Gastrocnemius medialis (tissue), 4 donors: ENCODE measurements at regions not wholly inside any gene's neighbourhood (a gene's known extent, or its start where the extent isn't known, plus 50 kb on each side); places are given as distances from the start of the nearest gene placed in this dataset.

Experiments
- ATAC-seq, 2 donors: fragments of 150-250 bp; one replicate each; pipeline ENCODE4 v1.9.1; 2016
- DNase-seq, 2 donors: peaks; one replicate each; pipeline ENCODE4 v3.0.0-alpha.2; 2019
- H3K27ac ChIP-seq, 4 donors: fragments of 200-600 bp; sonication (generic); 1 replicate in 1 of 4; 2 replicates in 3 of 4; pipeline ENCODE4 v1.5.1; 2016 to 2018; ENCODE audit warnings: mild to moderate bottlenecking in 2 of 4, moderate library complexity in 1 of 4
- H3K27me3 ChIP-seq, 3 donors: fragments of 200-600 bp; sonication (generic) in 2 of 3; 1 replicate in 1 of 3; 2 replicates in 2 of 3; pipeline versions ENCODE4 v1.5.1 to v1.6.0; 2016 to 2019; ENCODE audit warnings: mild to moderate bottlenecking in 1 of 3, moderate library complexity in 1 of 3
- H3K36me3 ChIP-seq, 2 donors: fragments of 200-600 bp; sonication (generic) in 1 of 2; one replicate each; pipeline ENCODE4 v1.5.1; 2017 to 2018
- H3K4me1 ChIP-seq, 2 donors: fragments of 200-600 bp; sonication (generic) in 1 of 2; one replicate each; pipeline ENCODE4 v1.5.1; 2016 to 2017; ENCODE audit warnings: mild to moderate bottlenecking in 2 of 2
- H3K4me3 ChIP-seq, 4 donors: fragments of 200-600 bp; sonication (generic) in 3 of 4; 1 replicate in 1 of 4; 2 replicates in 3 of 4; pipeline ENCODE4 v1.5.1; 2016 to 2019; ENCODE audit warnings: mild to moderate bottlenecking in 2 of 4
- H3K9me3 ChIP-seq, 3 donors: fragments of 200-600 bp; sonication (generic) in 2 of 3; 1 replicate in 1 of 3; 2 replicates in 2 of 3; pipeline ENCODE4 v1.5.1; 2016 to 2019
- POLR2A ChIP-seq, 2 donors: fragments of 450-650 bp; IDR thresholded peaks; one replicate each; pipeline ENCODE4 v1.6.1; 2017; ENCODE audit warnings: antibody characterized with exemption in 2 of 2, mild to moderate bottlenecking in 2 of 2, moderate library complexity in 2 of 2
- in situ Hi-C, 4 donors: fragments of 200-750 bp; cut with MboI; loops; one replicate each; pipeline versions ENCODE4 v1.15.0 to v1.8.0; 2017; ENCODE audit warnings: low sequenced_read_pairs in 4 of 4
- intact Hi-C: fragments of 100-400 bp; cut with DNase I; formaldehyde crosslinking; loops from one replicate; pipeline ENCODE4 v1.15.1; 2023; ENCODE audit warnings: low total_unique reads
- TF ChIP-seq, protein P1 (sequence below), 5 experiments: fragments of 450-650 bp in 3 of 5; fragments of 200-600 bp in 2 of 5; sonication (generic) in 2 of 5; IDR thresholded peaks in 4 of 5; conservative IDR thresholded peaks in 1 of 5; 1 replicate in 4 of 5; 2 replicates in 1 of 5; pipeline ENCODE4 v1.5.1; 2016 to 2019; ENCODE audit warnings: antibody characterized with exemption in 5 of 5, mild to moderate bottlenecking in 3 of 5, moderate library complexity in 3 of 5

DNA sequence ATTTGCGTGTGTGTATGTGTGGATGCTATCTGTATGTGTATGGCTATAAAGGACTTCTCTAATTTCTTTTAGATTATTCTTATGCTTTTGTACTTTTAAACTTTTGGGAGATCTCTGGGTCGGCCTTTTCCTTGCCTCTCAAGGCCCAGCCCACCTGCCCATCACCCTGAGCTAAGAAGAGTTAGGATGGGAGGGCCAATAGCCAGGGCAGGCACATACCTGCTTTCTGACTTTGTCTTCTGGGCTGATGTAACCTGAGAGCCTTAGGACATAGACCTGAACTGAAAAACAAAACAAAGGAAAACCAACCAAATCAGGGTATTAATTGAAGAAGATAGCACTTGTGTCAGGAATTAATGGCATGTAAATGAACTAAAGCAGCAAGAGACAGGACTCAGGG lies 100.2 kb downstream of the IRX1 start:
- Histone ChIP-seq H3K4me1 (no peaks in the 10 kb centered on the region), H3K9me3 (no peaks in the 10 kb centered on the region), H3K27me3 (no peaks in the 10 kb centered on the region), H3K27ac (no peak overlapping the region), H3K4me3 (no peak overlapping the region), H3K36me3 (no peaks in the 10 kb centered on the region)
- intact Hi-C loops (no loop called here), in situ Hi-C loops (no loop called here)
- TF ChIP-seq, protein P1, sequence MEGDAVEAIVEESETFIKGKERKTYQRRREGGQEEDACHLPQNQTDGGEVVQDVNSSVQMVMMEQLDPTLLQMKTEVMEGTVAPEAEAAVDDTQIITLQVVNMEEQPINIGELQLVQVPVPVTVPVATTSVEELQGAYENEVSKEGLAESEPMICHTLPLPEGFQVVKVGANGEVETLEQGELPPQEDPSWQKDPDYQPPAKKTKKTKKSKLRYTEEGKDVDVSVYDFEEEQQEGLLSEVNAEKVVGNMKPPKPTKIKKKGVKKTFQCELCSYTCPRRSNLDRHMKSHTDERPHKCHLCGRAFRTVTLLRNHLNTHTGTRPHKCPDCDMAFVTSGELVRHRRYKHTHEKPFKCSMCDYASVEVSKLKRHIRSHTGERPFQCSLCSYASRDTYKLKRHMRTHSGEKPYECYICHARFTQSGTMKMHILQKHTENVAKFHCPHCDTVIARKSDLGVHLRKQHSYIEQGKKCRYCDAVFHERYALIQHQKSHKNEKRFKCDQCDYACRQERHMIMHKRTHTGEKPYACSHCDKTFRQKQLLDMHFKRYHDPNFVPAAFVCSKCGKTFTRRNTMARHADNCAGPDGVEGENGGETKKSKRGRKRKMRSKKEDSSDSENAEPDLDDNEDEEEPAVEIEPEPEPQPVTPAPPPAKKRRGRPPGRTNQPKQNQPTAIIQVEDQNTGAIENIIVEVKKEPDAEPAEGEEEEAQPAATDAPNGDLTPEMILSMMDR (IDR thresholded peaks at IDR 0.05 in 4 of 5, conservative IDR thresholded peaks at IDR 0.05 in 1 of 5), result no peak
- no peak for TF ChIP-seq POLR2A (IDR thresholded peaks at IDR 0.05)
- DNase-seq (no peak), ATAC-seq (no peak)

DNA sequence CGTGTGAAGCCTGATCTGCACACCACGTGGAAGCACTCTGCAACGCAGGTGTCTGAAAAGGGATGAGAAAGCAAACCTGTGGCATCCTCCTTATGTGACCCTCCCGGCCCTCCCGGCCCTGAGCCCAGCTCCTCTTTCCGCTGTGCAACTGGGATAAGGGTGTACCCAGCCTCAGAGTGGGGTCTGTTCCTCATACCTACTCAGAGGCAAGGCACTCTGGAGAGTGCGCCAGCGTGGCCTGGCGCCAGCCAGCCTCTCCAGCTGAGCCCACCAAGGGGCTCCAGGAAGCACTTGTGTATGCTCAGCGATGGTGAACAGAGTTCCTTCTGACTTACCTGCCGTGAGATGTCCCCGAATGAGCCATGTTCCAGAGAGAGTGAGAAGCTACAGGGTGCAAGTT lies 102.8 kb downstream of the IRX1 start:
- no peak for DNase-seq
- in situ Hi-C loops (no loop called here), intact Hi-C loops (no loop called here)
- no peaks in the 10 kb centered on the region for H3K9me3 ChIP-seq
- H3K4me1 ChIP-seq, result no peaks in the 10 kb centered on the region
- TF ChIP-seq, protein P1 (IDR thresholded peaks at IDR 0.05 in 4 of 5, conservative IDR thresholded peaks at IDR 0.05 in 1 of 5), result no peak
- no peak for TF ChIP-seq POLR2A (IDR thresholded peaks at IDR 0.05)
- no peak overlapping the region for H3K4me3 ChIP-seq
- no peak for ATAC-seq
- no peaks in the 10 kb centered on the region for H3K27me3 ChIP-seq
- H3K27ac ChIP-seq, result no peak overlapping the region
- no peaks in the 10 kb centered on the region for H3K36me3 ChIP-seq

DNA sequence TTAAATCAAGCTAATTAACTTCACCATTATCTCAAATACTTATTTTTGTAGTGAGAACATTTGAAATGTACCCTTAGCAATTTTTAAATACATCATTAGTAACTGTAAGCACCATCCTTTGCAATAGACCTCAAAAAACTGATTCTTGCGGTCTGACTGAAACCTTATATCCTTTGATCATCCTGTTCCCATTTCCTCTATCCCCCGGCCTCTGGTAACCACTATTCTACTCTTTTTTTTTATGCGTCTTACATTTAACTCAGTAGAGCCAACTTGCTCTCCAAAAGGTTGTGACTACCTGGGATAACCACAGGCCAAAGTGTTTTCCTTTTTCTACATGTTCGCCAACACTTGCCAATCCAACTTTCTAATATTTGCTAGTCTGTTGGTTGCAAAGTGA lies 106.1 kb downstream of the IRX1 start:
- no peak for TF ChIP-seq POLR2A (IDR thresholded peaks at IDR 0.05)
- TF ChIP-seq, protein P1 (IDR thresholded peaks at IDR 0.05 in 4 of 5, conservative IDR thresholded peaks at IDR 0.05 in 1 of 5), result no peak
- Histone ChIP-seq H3K36me3 (no peaks in the 10 kb centered on the region), H3K9me3 (no peaks in the 10 kb centered on the region), H3K27ac (no peak overlapping the region), H3K4me3 (no peak overlapping the region), H3K27me3 (no peaks in the 10 kb centered on the region), H3K4me1 (no peaks in the 10 kb centered on the region)
- intact Hi-C loops, result no loop called here
- DNase-seq (no peak), ATAC-seq (no peak)
- in situ Hi-C loops, result no loop called here

DNA sequence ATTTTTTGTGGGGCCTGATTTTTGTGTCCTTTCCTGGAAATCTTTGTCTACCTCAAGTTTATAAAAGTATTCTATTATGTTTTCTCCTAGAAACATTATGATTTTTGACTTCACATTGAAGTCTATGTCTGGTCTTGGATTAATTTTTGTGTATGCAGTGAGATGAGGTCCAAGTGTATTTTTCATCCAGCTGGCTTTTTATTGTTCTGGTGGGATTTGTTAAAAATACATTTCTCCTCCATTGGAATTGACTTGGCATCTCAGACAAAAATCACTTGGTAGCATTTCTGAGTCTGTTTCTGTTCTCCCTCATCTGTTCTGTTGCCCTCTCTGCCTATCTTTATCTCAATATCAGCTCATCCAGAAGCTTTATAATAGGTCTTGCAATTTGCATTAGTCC lies 109.0 kb downstream of the IRX1 start:
- DNase-seq (no peak), ATAC-seq (no peak)
- no peak for TF ChIP-seq POLR2A (IDR thresholded peaks at IDR 0.05)
- TF ChIP-seq, protein P1 (IDR thresholded peaks at IDR 0.05 in 4 of 5, conservative IDR thresholded peaks at IDR 0.05 in 1 of 5), result no peak
- no peaks in the 10 kb centered on the region for H3K4me1 ChIP-seq
- H3K4me3 ChIP-seq, result no peak overlapping the region
- in situ Hi-C loops, result no loop called here
- no peaks in the 10 kb centered on the region for H3K36me3 ChIP-seq
- no peak overlapping the region for H3K27ac ChIP-seq
- H3K9me3 ChIP-seq, result no peaks in the 10 kb centered on the region
- no peaks in the 10 kb centered on the region for H3K27me3 ChIP-seq
- intact Hi-C loops, result no loop called here

DNA sequence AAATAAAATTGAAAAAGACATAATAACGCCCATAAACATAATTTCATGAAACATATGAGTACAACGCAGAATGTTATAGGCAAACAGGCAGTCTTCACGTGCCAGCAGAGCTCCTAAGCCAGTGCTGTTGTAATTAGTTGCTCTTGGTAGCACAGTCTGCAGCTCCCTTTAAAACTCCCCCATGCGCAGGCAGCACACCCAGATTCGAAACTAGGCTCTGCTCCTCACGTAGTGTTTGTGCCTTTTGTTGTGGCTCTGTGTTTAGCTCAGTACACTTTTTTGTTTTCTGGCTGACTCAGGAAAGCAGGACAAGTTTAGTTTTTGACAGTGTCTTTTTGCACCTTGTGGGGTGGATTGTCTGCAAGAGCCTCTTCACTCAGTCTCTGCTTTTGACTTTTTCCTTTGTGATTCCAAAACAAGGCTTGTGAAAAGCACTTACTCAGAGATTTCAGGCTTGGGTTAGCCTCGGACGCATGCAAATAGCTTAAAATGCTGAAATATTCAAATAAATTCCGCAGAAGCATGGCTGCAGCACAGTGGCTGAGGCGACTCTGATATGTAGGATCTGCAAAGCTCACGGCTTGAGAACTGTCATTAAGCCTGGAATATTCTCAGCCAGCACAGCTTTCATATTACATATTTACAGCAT lies 113.6 kb downstream of the IRX1 start:
- no peak for ATAC-seq
- TF ChIP-seq POLR2A (IDR thresholded peaks at IDR 0.05), result no peak
- TF ChIP-seq, protein P1 (IDR thresholded peaks at IDR 0.05 in 4 of 5, conservative IDR thresholded peaks at IDR 0.05 in 1 of 5), result no peak
- no peaks in the 10 kb centered on the region for H3K4me1 ChIP-seq
- no peaks in the 10 kb centered on the region for H3K36me3 ChIP-seq
- no peaks in the 10 kb centered on the region for H3K27me3 ChIP-seq
- no peak for DNase-seq
- H3K4me3 ChIP-seq, result no peak overlapping the region
- in situ Hi-C loops, result no loop called here
- H3K27ac ChIP-seq, result no peak overlapping the region
- intact Hi-C loops, result no loop called here
- no peaks in the 10 kb centered on the region for H3K9me3 ChIP-seq
